H1 (cell line): ENCODE measurements at regions not wholly inside any gene's neighbourhood (a gene's known extent, or its start where the extent isn't known, plus 50 kb on each side); places are given as distances from the start of the nearest gene placed in this dataset.
A peak's percentile ranks its signal among the peaks of the same experiment; 100 is the strongest.

Experiments
- CTCF ChIA-PET: fragments of 300-600 bp; sonication (Branson Sonifier 250); formaldehyde crosslinking; loops from one replicate; lab custom pipeline; 2021; ENCODE audit not compliant: partially characterized antibody; lab: Charles Lee
- POLR2A ChIA-PET: fragments of 300-600 bp; sonication (Branson Sonifier 250); formaldehyde crosslinking; loops from one replicate; lab custom pipeline; 2021; ENCODE audit warnings: inconsistent platforms; ENCODE audit not compliant: partially characterized antibody; lab: Charles Lee
- DNase-seq, 2 experiments: peaks; one replicate each; pipeline versions ENCODE4 v3.0.0 to v3.0.0-alpha.2; 2010 to 2022; ENCODE audit warnings: low spot score in 2 of 2, low read depth in 1 of 2, mixed read lengths in 1 of 2
- FAIRE-seq: peaks from 2 replicates; lab custom pipeline; 2011; peaks lifted over from hg19 to GRCh38; lab: Jason Lieb, UNC
- H2AFZ ChIP-seq: 2 replicates; pipeline ENCODE4 v1.8.1; 2012; ENCODE audit warnings: low read length, inconsistent platforms
- H2AK5ac ChIP-seq: 2 replicates; pipeline ENCODE4 v1.6.1; 2013; ENCODE audit warnings: low read depth, low read length
- H2BK120ac ChIP-seq: replicated peaks from 2 replicates; pipeline ENCODE3; 2013; ENCODE audit warnings: low read depth, low read length, inconsistent platforms
- H2BK12ac ChIP-seq: 2 replicates; pipeline ENCODE4 v1.6.1; 2013; ENCODE audit warnings: low read depth, low read length
- H2BK15ac ChIP-seq: 2 replicates; pipeline ENCODE4 v1.6.1; 2013; ENCODE audit warnings: low read length
- H2BK20ac ChIP-seq: 2 replicates; pipeline ENCODE4 v1.6.1; 2013; ENCODE audit warnings: low read length
- H2BK5ac ChIP-seq: 2 replicates; pipeline ENCODE4 v1.6.1; 2013; ENCODE audit warnings: low read depth, low read length
- H3K14ac ChIP-seq: 2 replicates; pipeline ENCODE4 v1.6.1; 2013; ENCODE audit warnings: inconsistent platforms; ENCODE audit not compliant: insufficient read length
- H3K18ac ChIP-seq: 2 replicates; pipeline ENCODE4 v1.6.1; 2013; ENCODE audit warnings: low read length; ENCODE audit errors: extremely low read depth
- H3K23ac ChIP-seq: 2 replicates; pipeline ENCODE4 v1.6.1; 2013; ENCODE audit warnings: inconsistent platforms; ENCODE audit not compliant: insufficient read length
- H3K23me2 ChIP-seq: 2 replicates; pipeline ENCODE4 v1.6.1; 2013; ENCODE audit warnings: low read depth, low read length
- H3K27ac ChIP-seq: 2 replicates; pipeline ENCODE4 v1.6.1; 2011; ENCODE audit warnings: low read depth, low read length, inconsistent platforms
- H3K27me3 ChIP-seq, 4 experiments: replicated peaks in 1 of 4; 1 replicate in 1 of 4; 2 replicates in 3 of 4; pipeline versions ENCODE4 v1.6.1 to v1.8.1; 2011 to 2013; ENCODE audit warnings: low read length in 3 of 4, mild to moderate bottlenecking in 3 of 4, inconsistent platforms in 2 of 4, mixed read lengths in 2 of 4, moderate library complexity in 1 of 4; ENCODE audit not compliant: control insufficient read depth in 3 of 4, insufficient read depth in 3 of 4; ENCODE audit errors: extremely low read depth in 1 of 4
- H3K36me3 ChIP-seq, 4 experiments: 2 replicates each; pipeline versions ENCODE4 v1.6.1 to v1.8.1; 2011 to 2013; ENCODE audit warnings: mild to moderate bottlenecking in 4 of 4, low read length in 3 of 4, moderate library complexity in 2 of 4, control low read depth in 1 of 4, inconsistent platforms in 1 of 4; ENCODE audit not compliant: insufficient read depth in 4 of 4, control insufficient read depth in 2 of 4
- H3K4ac ChIP-seq: replicated peaks from 2 replicates; pipeline ENCODE3; 2013; ENCODE audit warnings: low read length, low read depth, mixed read lengths, inconsistent platforms; ENCODE audit not compliant: insufficient read length
- H3K4me1 ChIP-seq, 4 experiments: replicated peaks in 1 of 4; 1 replicate in 1 of 4; 2 replicates in 3 of 4; pipeline versions ENCODE4 v1.6.1 to v1.8.1; 2011 to 2013; ENCODE audit warnings: low read length in 3 of 4, inconsistent platforms in 2 of 4, mixed read lengths in 1 of 4; ENCODE audit not compliant: insufficient read depth in 4 of 4, control insufficient read depth in 3 of 4
- H3K4me2 ChIP-seq, 2 experiments: 2 replicates each; pipeline versions ENCODE4 v1.6.1 to v1.8.1; 2011 to 2013; ENCODE audit warnings: low read depth in 2 of 2, low read length in 2 of 2, control low read depth in 1 of 2, inconsistent platforms in 1 of 2, mild to moderate bottlenecking in 1 of 2; ENCODE audit not compliant: insufficient read depth in 1 of 2
- H3K4me3 ChIP-seq, 4 experiments: fragments of 200-600, 300-600 bp in 1 of 4; sonication (generic), shearing (Covaris generic), sonication (Bioruptor Twin) in 1 of 4; 2 replicates each; pipeline versions ENCODE4 v1.5.1 to v1.8.1; 2011 to 2016; ENCODE audit warnings: low read length in 4 of 4, low read depth in 3 of 4, control low read depth in 2 of 4, inconsistent platforms in 2 of 4, mild to moderate bottlenecking in 2 of 4, mixed read lengths in 1 of 4, moderate library complexity in 1 of 4; ENCODE audit not compliant: insufficient read depth in 2 of 4; ENCODE audit errors: extremely low read depth in 1 of 4
- H3K56ac ChIP-seq: replicated peaks from 2 replicates; pipeline ENCODE3; 2013; ENCODE audit warnings: low read depth, mild to moderate bottlenecking, mixed read lengths, low read length, inconsistent platforms; ENCODE audit not compliant: insufficient read length
- H3K79me1 ChIP-seq: 2 replicates; pipeline ENCODE4 v1.6.1; 2013; ENCODE audit warnings: low read depth, low read length, control low read depth
- H3K79me2 ChIP-seq, 2 experiments: 2 replicates each; pipeline versions ENCODE4 v1.6.1 to v1.8.1; 2012 to 2013; ENCODE audit warnings: low read length in 2 of 2, mild to moderate bottlenecking in 2 of 2, inconsistent platforms in 1 of 2; ENCODE audit not compliant: insufficient read depth in 2 of 2, control insufficient read depth in 1 of 2
- H3K9ac ChIP-seq, 4 experiments: replicated peaks in 1 of 4; 1 replicate in 1 of 4; 2 replicates in 3 of 4; pipeline versions ENCODE4 v1.6.1 to v1.8.1; 2011 to 2013; ENCODE audit warnings: low read depth in 3 of 4, low read length in 3 of 4, control low read depth in 2 of 4, mild to moderate bottlenecking in 2 of 4, moderate library complexity in 2 of 4, inconsistent platforms in 1 of 4; ENCODE audit errors: extremely low read depth in 1 of 4
- H3K9me3 ChIP-seq, 2 experiments: 2 replicates each; pipeline versions ENCODE4 v1.6.1 to v1.8.1; 2012 to 2013; ENCODE audit warnings: mild to moderate bottlenecking in 2 of 2, moderate library complexity in 2 of 2, control low read depth in 1 of 2, inconsistent platforms in 1 of 2, low read depth in 1 of 2, low read length in 1 of 2, mixed read lengths in 1 of 2; ENCODE audit not compliant: insufficient read depth in 2 of 2
- H4K20me1 ChIP-seq, 2 experiments: replicated peaks in 1 of 2; 2 replicates each; pipeline versions ENCODE3 to v1.8.1; 2011 to 2013; ENCODE audit warnings: inconsistent platforms in 2 of 2, low read length in 2 of 2, mild to moderate bottlenecking in 1 of 2; ENCODE audit not compliant: insufficient read depth in 2 of 2, control insufficient read depth in 1 of 2
- H4K5ac ChIP-seq: 2 replicates; pipeline ENCODE4 v1.6.1; 2013; ENCODE audit warnings: low read length, low read depth, mixed read lengths, inconsistent platforms; ENCODE audit not compliant: insufficient read length
- H4K8ac ChIP-seq: 2 replicates; pipeline ENCODE4 v1.8.0; 2013; ENCODE audit warnings: mild to moderate bottlenecking, moderate library complexity, low read length, inconsistent platforms; ENCODE audit not compliant: insufficient read depth; ENCODE audit errors: extremely low read depth
- H4K91ac ChIP-seq: replicated peaks from 2 replicates; pipeline ENCODE3; 2013; ENCODE audit warnings: low read length, mixed read lengths, inconsistent platforms; ENCODE audit not compliant: insufficient read length
- BACH1 ChIP-seq: IDR thresholded peaks from 2 replicates; pipeline ENCODE4 v1.6.1; 2012; ENCODE audit warnings: low read length, improper control_type of control experiment
- BCL11A ChIP-seq, 2 experiments: IDR thresholded peaks; one replicate each; pipeline ENCODE4 v1.6.1; 2011; ENCODE audit warnings: low read depth in 2 of 2, low read length in 2 of 2, mild to moderate bottlenecking in 2 of 2
- CBX8 ChIP-seq: fragments of 300-800, 300-1000 bp; sonication (generic); IDR thresholded peaks from 2 replicates; pipeline ENCODE4 v1.7.1; 2016; ENCODE audit warnings: low read depth, low read length, borderline replicate concordance
- EZH2 ChIP-seq: fragments of 200-600 bp; sonication (generic); IDR thresholded peaks from 2 replicates; pipeline ENCODE4 v1.7.1; 2012; ENCODE audit warnings: low read depth, mild to moderate bottlenecking, moderate library complexity, low read length, inconsistent platforms; ENCODE audit not compliant: severe bottlenecking
- HDAC6 ChIP-seq: IDR thresholded peaks from one replicate; pipeline ENCODE4 v1.7.1; 2012; ENCODE audit warnings: low read depth, mild to moderate bottlenecking, inconsistent platforms, low read length, moderate library complexity
- JUN ChIP-seq: IDR thresholded peaks from 2 replicates; pipeline ENCODE4 v1.6.1; 2011; ENCODE audit warnings: low read depth, mild to moderate bottlenecking, improper control_type of control experiment, low read length
- NANOG ChIP-seq: IDR thresholded peaks from 2 replicates; pipeline ENCODE4 v1.6.1; 2011; ENCODE audit warnings: low read length, low read depth, mild to moderate bottlenecking, inconsistent platforms; ENCODE audit not compliant: insufficient read depth, poor library complexity, severe bottlenecking
- PHF8 ChIP-seq: fragments of 200-600 bp; sonication (generic); conservative IDR thresholded peaks from 2 replicates; pipeline ENCODE4 v1.7.1; 2012; ENCODE audit warnings: low read depth, mild to moderate bottlenecking, inconsistent platforms, low read length, moderate library complexity
- POLR2A ChIP-seq, 2 experiments: IDR thresholded peaks; 1 replicate in 1 of 2; 2 replicates in 1 of 2; pipeline ENCODE4 v1.6.1; 2011; ENCODE audit warnings: low read depth in 2 of 2, low read length in 2 of 2, mild to moderate bottlenecking in 2 of 2; ENCODE audit errors: control extremely low read depth in 1 of 2
- RBBP5 ChIP-seq: IDR thresholded peaks from 2 replicates; pipeline ENCODE4 v1.7.1; 2012; ENCODE audit warnings: low read depth, mild to moderate bottlenecking, inconsistent platforms, low read length, moderate library complexity, borderline replicate concordance
- SP1 ChIP-seq: IDR thresholded peaks from 2 replicates; pipeline ENCODE4 v1.6.1; 2011; ENCODE audit warnings: low read depth, low read length
- WGBS, 2 experiments: shearing (Covaris generic) in 1 of 2; methylation state at CpG; one replicate each; pipeline versions ENCODE4 v1.1.6 to v1.1.7; 2013 to 2015; ENCODE audit warnings: low lambda C conversion rate in 2 of 2, mixed read lengths in 2 of 2, inconsistent platforms in 1 of 2, low coverage in 1 of 2, missing lambda C conversion rate in 1 of 2; ENCODE audit not compliant: insufficient replicate concordance in 2 of 2, insufficient coverage in 1 of 2, insufficient read length in 1 of 2; ENCODE audit errors: extremely low coverage in 1 of 2, missing lambda C conversion rate in 1 of 2; 5-methylcytosine and 5-hydroxymethylcytosine counted together

GRCh38 chr2:143934626-143935481 is 585.1 kb downstream of the ZEB2 start:
- Histone ChIP-seq H3K27ac (no peak overlapping the region), H2BK120ac (peak overlapping the region; percentile 47), H3K79me2 (no peaks in the 10 kb centered on the region), H3K23ac (no peak overlapping the region), H2BK15ac (no peak overlapping the region), H2AFZ (no peak overlapping the region), H4K5ac (no peak overlapping the region), H3K36me3 (no peaks in the 10 kb centered on the region), H3K4ac (no peak overlapping the region), H4K91ac (no peak overlapping the region), H4K8ac (no peak overlapping the region), H2BK20ac (no peak overlapping the region), H3K23me2 (peaks cover 13% of the 10 kb centered on the region), H3K4me2 (no peak overlapping the region), H4K20me1 (no peaks in the 10 kb centered on the region), H3K79me1 (no peaks in the 10 kb centered on the region), H3K9ac (no peak overlapping the region), H3K27me3 (peaks cover 6 to 26% (median 22%) of the 10 kb centered on the region in 4 experiments), H3K9me3 (no peaks in the 10 kb centered on the region), H2BK12ac (no peak overlapping the region), H2AK5ac (no peak overlapping the region), H3K4me3 (no peak overlapping the region), H3K14ac (no peak overlapping the region), H3K18ac (no peak overlapping the region), H2BK5ac (no peak overlapping the region), H3K4me1 (peaks cover 3 to 13% (median 8%) of the 10 kb centered on the region in 4 experiments; a peak in 6 of 7 replicates), H3K56ac (no peak overlapping the region)
- CTCF ChIA-PET = interaction anchor here (0.6 to 0.7 kb wide), 2 partner anchors 139 to 421 kb away, joined by 3 read pairs; no protein-coding TSS in a partner anchor
- peak; percentile 71 for FAIRE-seq
- POLR2A ChIA-PET = interaction anchor here (0.9 kb wide), 1 partner anchor 576 kb away, joined by 3 read pairs; no protein-coding TSS in a partner anchor
- no peak for DNase-seq
- TF ChIP-seq SP1 (no peak), BCL11A (IDR thresholded peaks at IDR 0.05; ENCODE audit: low read depth in 2 of 2, low read length in 2 of 2) (no peak), PHF8 (no peak), RBBP5 (no peak), EZH2 (no peak), HDAC6 (no peak), NANOG (no peak), CBX8 (no peak), JUN (no peak), POLR2A (IDR thresholded peaks at IDR 0.05; ENCODE audit: control extremely low read depth in 1 of 2, low read depth in 2 of 2, low read length in 2 of 2) (no peak), BACH1 (no peak)
- WGBS, 2 experiments = 83% methylated on average over 10 of the region's 10 CpGs; no CpG with 5 or more reads in 1 of the 2 experiments
